ENCODE measurements at regions not wholly inside any gene's neighbourhood (a gene's known extent, or its start where the extent isn't known, plus 50 kb on each side); places are given as distances from the start of the nearest gene placed in this dataset.

GRCh38 chr15:92315144-92315543 lies 78.5 kb upstream of the ST8SIA2 start:
- no peak for TF ChIP-seq CTCF (IDR thresholded peaks at IDR 0.05; ENCODE audit: control extremely low read depth, extremely low read depth, low read depth, missing control alignments)
- CTCF ChIA-PET: no interaction called here
- POLR2A ChIA-PET: no interaction called here
- DNase-seq (ENCODE audit: extremely low spot score): no peak

GRCh38 chr15:92315595-92316211 lies 78.0 kb upstream of the ST8SIA2 start:
- ChIA-PET POLR2A (no interaction called here), CTCF (no interaction called here)
- TF ChIP-seq CTCF (IDR thresholded peaks at IDR 0.05; ENCODE audit: control extremely low read depth, extremely low read depth, low read depth, missing control alignments): no peak
- DNase-seq (ENCODE audit: extremely low spot score): no peak

GRCh38 chr15:92316586-92317295 lies 76.9 kb upstream of the ST8SIA2 start:
- POLR2A ChIA-PET: interaction anchor here (0.7 kb wide), 1 partner anchor 229 kb away, joined by 3 read pairs; no protein-coding TSS in a partner anchor
- CTCF ChIA-PET: interaction anchor here (1.1 kb wide), 1 partner anchor 9 kb away, joined by 3 read pairs; no protein-coding TSS in a partner anchor
- no peak for DNase-seq (ENCODE audit: extremely low spot score)
- no peak for TF ChIP-seq CTCF (IDR thresholded peaks at IDR 0.05; ENCODE audit: control extremely low read depth, extremely low read depth, low read depth, missing control alignments)

- no peak for TF ChIP-seq CTCF (IDR thresholded peaks at IDR 0.05; ENCODE audit: control extremely low read depth, extremely low read depth, low read depth, missing control alignments)
- no peak for DNase-seq (ENCODE audit: extremely low spot score)
- ChIA-PET CTCF (no interaction called here), POLR2A (no interaction called here)
Observed at GRCh38 chr15:92320012-92320699, 73.5 kb upstream of the ST8SIA2 start.

GRCh38 chr15:92322566-92323355 lies 70.9 kb upstream of the ST8SIA2 start:
- TF ChIP-seq CTCF (IDR thresholded peaks at IDR 0.05; ENCODE audit: control extremely low read depth, extremely low read depth, low read depth, missing control alignments): no peak
- no peak for DNase-seq (ENCODE audit: extremely low spot score)
- CTCF ChIA-PET: no interaction called here
- POLR2A ChIA-PET: no interaction called here

- ChIA-PET CTCF (no interaction called here), POLR2A (no interaction called here)
- no peak for DNase-seq (ENCODE audit: extremely low spot score)
- no peak for TF ChIP-seq CTCF (IDR thresholded peaks at IDR 0.05; ENCODE audit: control extremely low read depth, extremely low read depth, low read depth, missing control alignments)
Observed at GRCh38 chr15:92323525-92323924, 70.2 kb upstream of the ST8SIA2 start.
